Neural cell (in vitro differentiated cells): ENCODE measurements at regions not wholly inside any gene's neighbourhood (a gene's known extent, or its start where the extent isn't known, plus 50 kb on each side); places are given as distances from the start of the nearest gene placed in this dataset.

Experiments used
- H2AFZ ChIP-seq: fragments of 200-600, 300-800 bp; sonication (generic), shearing (Covaris generic); 2 replicates; pipeline ENCODE4 v1.6.0; 2014; ENCODE audit warnings: low read depth, mild to moderate bottlenecking, antibody characterized with exemption, low read length, moderate library complexity
- H3F3A ChIP-seq: fragments of 200-600 bp; shearing (Covaris generic); 2 replicates; pipeline ENCODE4 v1.6.1; 2016; ENCODE audit warnings: mild to moderate bottlenecking, moderate library complexity, mixed read lengths, antibody characterized with exemption, low read length; ENCODE audit not compliant: insufficient read depth, poor library complexity, severe bottlenecking
- H3K27ac ChIP-seq: fragments of 200-600, 300-800 bp; sonication (generic), shearing (Covaris generic); 2 replicates; pipeline ENCODE4 v1.5.1; 2014; ENCODE audit warnings: mild to moderate bottlenecking, low read length, moderate library complexity
- H3K27me3 ChIP-seq: fragments of 300-800, 200-600 bp; sonication (generic), shearing (Covaris generic); 2 replicates; pipeline ENCODE4 v1.6.0; 2014; ENCODE audit warnings: mild to moderate bottlenecking, low read depth, low read length, moderate library complexity; ENCODE audit not compliant: insufficient read depth
- H3K36me3 ChIP-seq: fragments of 300-800, 200-600 bp; sonication (generic), shearing (Covaris generic); 2 replicates; pipeline ENCODE4 v1.5.1; 2014; ENCODE audit warnings: mild to moderate bottlenecking, antibody characterized with exemption, low read length, moderate library complexity; ENCODE audit not compliant: insufficient read depth
- H3K4me2 ChIP-seq: fragments of 300-800, 200-600 bp; sonication (generic), shearing (Covaris generic); 2 replicates; pipeline ENCODE4 v1.6.0; 2014; ENCODE audit warnings: mild to moderate bottlenecking, low read length
- H3K4me3 ChIP-seq: fragments of 300-800, 200-600 bp; sonication (generic), shearing (Covaris generic); 2 replicates; pipeline ENCODE4 v1.5.1; 2014; ENCODE audit warnings: mild to moderate bottlenecking, low read length, moderate library complexity
- H3K79me2 ChIP-seq: fragments of 200-600 bp; shearing (Covaris generic); replicated peaks from 2 replicates; pipeline ENCODE4 v1.6.0; 2014; ENCODE audit warnings: mild to moderate bottlenecking, low read length, moderate library complexity; ENCODE audit not compliant: insufficient read depth
- H3K9ac ChIP-seq: fragments of 300-800, 200-600 bp; sonication (generic), shearing (Covaris generic); 2 replicates; pipeline ENCODE4 v1.6.1; 2016; ENCODE audit warnings: mild to moderate bottlenecking, low read length, mixed read lengths
- H3K9me2 ChIP-seq: fragments of 200-600 bp; shearing (Covaris generic); 2 replicates; pipeline ENCODE4 v1.6.1; 2016; ENCODE audit warnings: mild to moderate bottlenecking, low read length, mixed read lengths; ENCODE audit not compliant: insufficient read depth
- H3K9me3 ChIP-seq: fragments of 200-600, 300-800 bp; sonication (generic), shearing (Covaris generic); 2 replicates; pipeline ENCODE4 v1.6.1; 2016; ENCODE audit warnings: mild to moderate bottlenecking, mixed run types, low read length, moderate library complexity, mixed read lengths
- H4K20me1 ChIP-seq: fragments of 200-600 bp; shearing (Covaris generic); 2 replicates; pipeline ENCODE4 v1.6.1; 2016; ENCODE audit warnings: mild to moderate bottlenecking, mixed run types; ENCODE audit not compliant: insufficient read depth
- CTCF ChIP-seq: fragments of 450-650 bp; IDR thresholded peaks from 2 replicates; pipeline ENCODE4 v1.5.1; 2014; ENCODE audit warnings: antibody characterized with exemption, mild to moderate bottlenecking, moderate library complexity; ENCODE audit not compliant: poor library complexity, severe bottlenecking
- EP300 ChIP-seq: fragments of 450-650 bp; conservative IDR thresholded peaks from 2 replicates; pipeline ENCODE4 v1.6.1; 2014; ENCODE audit warnings: antibody characterized with exemption, mild to moderate bottlenecking, moderate library complexity; ENCODE audit not compliant: poor library complexity, severe bottlenecking
- EZH2 ChIP-seq: fragments of 200-600, 300-800 bp; shearing (Covaris generic), sonication (generic); IDR thresholded peaks from 2 replicates; pipeline ENCODE4 v1.6.1; 2014; ENCODE audit warnings: antibody characterized with exemption, low read length, borderline replicate concordance, mild to moderate bottlenecking; ENCODE audit not compliant: insufficient read depth, poor library complexity, severe bottlenecking
- MXI1 ChIP-seq: fragments of 450-650 bp; conservative IDR thresholded peaks from 2 replicates; pipeline ENCODE4 v1.6.1; 2014; ENCODE audit warnings: antibody characterized with exemption, mild to moderate bottlenecking; ENCODE audit not compliant: poor library complexity, severe bottlenecking
- POLR2AphosphoS5 ChIP-seq: IDR thresholded peaks from 2 replicates; pipeline ENCODE4 v1.6.1; 2012
- RAD21 ChIP-seq: fragments of 450-650 bp; conservative IDR thresholded peaks from 2 replicates; pipeline ENCODE4 v1.6.1; 2014; ENCODE audit warnings: antibody characterized with exemption, mild to moderate bottlenecking, moderate library complexity
- REST ChIP-seq: IDR thresholded peaks from 2 replicates; pipeline ENCODE4 v1.6.1; 2012; ENCODE audit warnings: borderline replicate concordance
- SMC3 ChIP-seq: fragments of 450-650 bp; conservative IDR thresholded peaks from 2 replicates; pipeline ENCODE4 v1.6.1; 2014; ENCODE audit warnings: antibody characterized with exemption, mild to moderate bottlenecking, moderate library complexity; ENCODE audit not compliant: poor library complexity
- TAF1 ChIP-seq: IDR thresholded peaks from 2 replicates; pipeline ENCODE4 v1.6.1; 2012; ENCODE audit warnings: low read depth

GRCh38 chr2:186347472-186347871 lies 138.6 kb upstream of the ZC3H15 start:
- no peak overlapping the region for H3K4me2 ChIP-seq
- H3K4me3 ChIP-seq: no peak overlapping the region
- TF ChIP-seq POLR2AphosphoS5: no peak
- TF ChIP-seq CTCF: no peak
- TF ChIP-seq REST: no peak
- no peak for TF ChIP-seq EZH2
- TF ChIP-seq TAF1: no peak
- TF ChIP-seq SMC3: no peak
- TF ChIP-seq MXI1: no peak
- TF ChIP-seq RAD21: no peak
- TF ChIP-seq EP300: no peak
- H3K9ac ChIP-seq: no peak overlapping the region
- H3K9me2 ChIP-seq: no peaks in the 10 kb centered on the region
- no peaks in the 10 kb centered on the region for H3F3A ChIP-seq
- H3K9me3 ChIP-seq: no peaks in the 10 kb centered on the region
- no peak overlapping the region for H3K27ac ChIP-seq
- H3K79me2 ChIP-seq: no peaks in the 10 kb centered on the region
- H3K27me3 ChIP-seq: no peaks in the 10 kb centered on the region
- no peaks in the 10 kb centered on the region for H3K36me3 ChIP-seq
- no peaks in the 10 kb centered on the region for H4K20me1 ChIP-seq
- H2AFZ ChIP-seq: no peak overlapping the region

- no peaks in the 10 kb centered on the region for H4K20me1 ChIP-seq
- H3K9me3 ChIP-seq: no peaks in the 10 kb centered on the region
- H3K27ac ChIP-seq: no peak overlapping the region
- no peak overlapping the region for H2AFZ ChIP-seq
- H3K27me3 ChIP-seq: no peaks in the 10 kb centered on the region
- no peaks in the 10 kb centered on the region for H3K36me3 ChIP-seq
- H3K4me2 ChIP-seq: no peak overlapping the region
- no peak overlapping the region for H3K9ac ChIP-seq
- no peak overlapping the region for H3K4me3 ChIP-seq
- no peaks in the 10 kb centered on the region for H3K79me2 ChIP-seq
- TF ChIP-seq TAF1 (no peak), POLR2AphosphoS5 (no peak), MXI1 (no peak), CTCF (no peak), SMC3 (no peak), REST (no peak), EZH2 (no peak), EP300 (no peak), RAD21 (no peak)
- H3K9me2 ChIP-seq: no peaks in the 10 kb centered on the region
- no peaks in the 10 kb centered on the region for H3F3A ChIP-seq
Measured at GRCh38 chr2:186348200-186348599, 137.9 kb upstream of the ZC3H15 start.
